ENCODE measurements at regions not wholly inside any gene's neighbourhood (a gene's known extent, or its start where the extent isn't known, plus 50 kb on each side); places are given as distances from the start of the nearest gene placed in this dataset.

GRCh38 chr12:88327276-88327675, 185.2 kb downstream of the TMTC3 start:
- DNase-seq, result no peak
- TF ChIP-seq, protein P1, sequence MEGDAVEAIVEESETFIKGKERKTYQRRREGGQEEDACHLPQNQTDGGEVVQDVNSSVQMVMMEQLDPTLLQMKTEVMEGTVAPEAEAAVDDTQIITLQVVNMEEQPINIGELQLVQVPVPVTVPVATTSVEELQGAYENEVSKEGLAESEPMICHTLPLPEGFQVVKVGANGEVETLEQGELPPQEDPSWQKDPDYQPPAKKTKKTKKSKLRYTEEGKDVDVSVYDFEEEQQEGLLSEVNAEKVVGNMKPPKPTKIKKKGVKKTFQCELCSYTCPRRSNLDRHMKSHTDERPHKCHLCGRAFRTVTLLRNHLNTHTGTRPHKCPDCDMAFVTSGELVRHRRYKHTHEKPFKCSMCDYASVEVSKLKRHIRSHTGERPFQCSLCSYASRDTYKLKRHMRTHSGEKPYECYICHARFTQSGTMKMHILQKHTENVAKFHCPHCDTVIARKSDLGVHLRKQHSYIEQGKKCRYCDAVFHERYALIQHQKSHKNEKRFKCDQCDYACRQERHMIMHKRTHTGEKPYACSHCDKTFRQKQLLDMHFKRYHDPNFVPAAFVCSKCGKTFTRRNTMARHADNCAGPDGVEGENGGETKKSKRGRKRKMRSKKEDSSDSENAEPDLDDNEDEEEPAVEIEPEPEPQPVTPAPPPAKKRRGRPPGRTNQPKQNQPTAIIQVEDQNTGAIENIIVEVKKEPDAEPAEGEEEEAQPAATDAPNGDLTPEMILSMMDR (IDR thresholded peaks at IDR 0.05; ENCODE audit: unreplicated experiment), result no peak
- no peaks in the 10 kb centered on the region for H3K36me3 Mint-ChIP-seq (ENCODE audit: insufficient read depth, unreplicated experiment)
- H3K27me3 Mint-ChIP-seq (ENCODE audit: unreplicated experiment), result no peaks in the 10 kb centered on the region
- intact Hi-C loops (cut with micrococcal nuclease; ENCODE audit: unreplicated experiment), result no loop called here
- H3K4me3 Mint-ChIP-seq (ENCODE audit: low read depth, unreplicated experiment), result no peak overlapping the region
- H3K27ac Mint-ChIP-seq (ENCODE audit: unreplicated experiment), result no peak overlapping the region
- BruUV-seq (replicated peaks), result no TSS peak
- no peaks in the 10 kb centered on the region for H3K9me3 Mint-ChIP-seq (ENCODE audit: low read depth, unreplicated experiment)
- H3K4me1 Mint-ChIP-seq (ENCODE audit: low read depth, unreplicated experiment), result peaks cover 25% of the 10 kb centered on the region
- CTCF ChIA-PET, result no interaction called here

DNA sequence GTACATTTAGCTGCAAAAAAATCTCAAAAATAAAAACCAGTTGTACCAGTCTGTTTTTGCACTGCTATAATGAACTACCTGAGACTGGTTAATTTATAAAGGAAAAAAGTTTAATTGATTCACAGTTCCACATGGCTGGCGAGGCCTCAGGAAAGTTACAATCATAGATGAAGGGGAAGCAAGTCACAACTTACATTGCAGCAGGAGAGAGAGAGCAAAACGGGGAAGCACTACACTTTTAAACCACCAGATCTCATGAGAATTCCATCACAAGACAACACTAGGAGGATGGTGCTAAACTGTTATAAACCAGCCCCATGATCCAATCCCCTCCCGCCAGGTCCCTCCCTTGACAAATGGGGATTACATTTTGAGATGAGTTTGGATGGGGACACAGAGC, 186.0 kb downstream of the TMTC3 start:
- Mint-ChIP-seq H3K27me3 (ENCODE audit: unreplicated experiment) (no peaks in the 10 kb centered on the region), H3K36me3 (ENCODE audit: insufficient read depth, unreplicated experiment) (no peaks in the 10 kb centered on the region), H3K27ac (ENCODE audit: unreplicated experiment) (no peak overlapping the region), H3K9me3 (ENCODE audit: low read depth, unreplicated experiment) (no peaks in the 10 kb centered on the region), H3K4me3 (ENCODE audit: low read depth, unreplicated experiment) (no peak overlapping the region), H3K4me1 (ENCODE audit: low read depth, unreplicated experiment) (peaks cover 25% of the 10 kb centered on the region)
- TF ChIP-seq, protein P1 (IDR thresholded peaks at IDR 0.05; ENCODE audit: unreplicated experiment), result no peak
- intact Hi-C loops (cut with micrococcal nuclease; ENCODE audit: unreplicated experiment), result no loop called here
- no TSS peak for BruUV-seq (replicated peaks)
- CTCF ChIA-PET, result no interaction called here
- no peak for DNase-seq

- Mint-ChIP-seq H3K4me1 (ENCODE audit: low read depth, unreplicated experiment) (peaks cover 34% of the 10 kb centered on the region), H3K9me3 (ENCODE audit: low read depth, unreplicated experiment) (no peaks in the 10 kb centered on the region), H3K4me3 (ENCODE audit: low read depth, unreplicated experiment) (no peak overlapping the region), H3K27me3 (ENCODE audit: unreplicated experiment) (no peaks in the 10 kb centered on the region), H3K36me3 (ENCODE audit: insufficient read depth, unreplicated experiment) (no peaks in the 10 kb centered on the region), H3K27ac (ENCODE audit: unreplicated experiment) (no peak overlapping the region)
- intact Hi-C loops (cut with micrococcal nuclease; ENCODE audit: unreplicated experiment), result no loop called here
- no TSS peak for BruUV-seq (replicated peaks)
- no peak for DNase-seq
- TF ChIP-seq, protein P1 (IDR thresholded peaks at IDR 0.05; ENCODE audit: unreplicated experiment), result no peak
- CTCF ChIA-PET, result no interaction called here
Measured at GRCh38 chr12:88329833-88330232, 187.7 kb downstream of the TMTC3 start.

- intact Hi-C loops (cut with micrococcal nuclease; ENCODE audit: unreplicated experiment), result no loop called here
- CTCF ChIA-PET, result interaction anchor here (1.0 kb wide), 1 partner anchor 35 kb away, joined by 4 read pairs; no protein-coding TSS in a partner anchor
- H3K4me1 Mint-ChIP-seq (ENCODE audit: low read depth, unreplicated experiment), result peaks cover 24% of the 10 kb centered on the region
- peak; percentile 36 for DNase-seq
- no peak overlapping the region for H3K4me3 Mint-ChIP-seq (ENCODE audit: low read depth, unreplicated experiment)
- TF ChIP-seq, protein P1 (IDR thresholded peaks at IDR 0.05; ENCODE audit: unreplicated experiment), result no peak
- no peaks in the 10 kb centered on the region for H3K27me3 Mint-ChIP-seq (ENCODE audit: unreplicated experiment)
- H3K36me3 Mint-ChIP-seq (ENCODE audit: insufficient read depth, unreplicated experiment), result no peaks in the 10 kb centered on the region
- peaks cover 3% of the 10 kb centered on the region for H3K9me3 Mint-ChIP-seq (ENCODE audit: low read depth, unreplicated experiment)
- H3K27ac Mint-ChIP-seq (ENCODE audit: unreplicated experiment), result no peak overlapping the region
- BruUV-seq (replicated peaks), result no TSS peak
Measured at GRCh38 chr12:88334271-88334670, 192.2 kb downstream of the TMTC3 start.

Measured in Calu3 (cell line).